ENCODE measurements at regions not wholly inside any gene's neighbourhood (a gene's known extent, or its start where the extent isn't known, plus 50 kb on each side); places are given as distances from the start of the nearest gene placed in this dataset.

DNA sequence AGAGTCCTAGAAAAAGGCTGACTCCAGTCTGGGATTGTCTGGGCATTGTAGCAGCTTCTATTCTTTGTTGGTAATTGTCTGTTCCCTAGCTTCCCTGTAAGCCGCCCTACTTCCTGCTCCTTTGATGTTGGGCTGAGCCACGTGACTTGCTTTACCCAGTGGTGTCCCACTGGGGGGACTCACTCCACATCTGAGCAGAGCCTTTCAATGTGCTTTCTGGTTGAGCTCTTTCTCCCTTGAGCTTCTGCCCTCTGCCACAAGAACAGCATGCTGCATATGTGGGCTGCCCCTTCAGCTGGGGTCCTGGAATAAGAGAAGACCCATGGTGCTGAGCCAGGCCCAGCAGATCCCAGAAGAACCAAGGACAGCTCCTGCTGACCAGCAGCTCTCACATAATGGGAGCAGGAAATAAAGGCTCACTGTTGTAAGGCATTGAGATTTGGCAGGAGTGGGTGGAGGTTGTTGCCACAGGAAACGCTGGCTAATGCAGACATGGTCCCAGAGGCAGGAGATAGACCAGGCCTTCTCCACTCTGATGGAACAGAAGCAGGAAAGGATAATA lies 276.3 kb upstream of the GJB5 start:
- TF ChIP-seq CTCF (IDR thresholded peaks at IDR 0.05; ENCODE audit: low read depth, low read length) = no peak
- DNase-seq (ENCODE audit: low read depth, low spot score) = no peak
- no peak overlapping the region for H3K4me3 ChIP-seq (ENCODE audit: low read depth, low read length)
- in situ Hi-C loops (cut with HindIII; ENCODE audit: low sequenced_read_pairs) = no loop called here

DNA sequence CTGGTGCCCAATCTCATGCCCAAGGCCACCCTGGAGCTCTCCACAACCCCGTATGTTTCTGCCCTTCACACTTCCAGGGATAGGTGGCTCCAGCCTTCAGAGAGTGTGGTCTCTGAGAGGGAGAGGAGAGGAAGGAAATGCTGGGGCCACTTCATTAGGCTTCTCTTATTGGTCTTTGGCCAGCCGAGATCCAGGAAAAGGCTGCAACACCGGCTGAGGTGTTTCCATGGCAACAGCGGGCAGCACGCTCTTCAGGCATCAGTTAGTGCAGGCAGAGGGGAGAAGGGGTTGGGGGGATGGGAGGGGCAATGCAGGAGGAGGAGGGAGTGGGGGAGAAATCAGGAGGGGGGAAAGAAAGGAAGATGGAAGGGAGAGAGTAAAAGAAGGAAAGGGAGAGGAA lies 275.1 kb upstream of the GJB5 start:
- DNase-seq (ENCODE audit: low read depth, low spot score) = no peak
- in situ Hi-C loops (cut with HindIII; ENCODE audit: low sequenced_read_pairs) = no loop called here
- no peak for TF ChIP-seq CTCF (IDR thresholded peaks at IDR 0.05; ENCODE audit: low read depth, low read length)
- H3K4me3 ChIP-seq (ENCODE audit: low read depth, low read length) = no peak overlapping the region

DNA sequence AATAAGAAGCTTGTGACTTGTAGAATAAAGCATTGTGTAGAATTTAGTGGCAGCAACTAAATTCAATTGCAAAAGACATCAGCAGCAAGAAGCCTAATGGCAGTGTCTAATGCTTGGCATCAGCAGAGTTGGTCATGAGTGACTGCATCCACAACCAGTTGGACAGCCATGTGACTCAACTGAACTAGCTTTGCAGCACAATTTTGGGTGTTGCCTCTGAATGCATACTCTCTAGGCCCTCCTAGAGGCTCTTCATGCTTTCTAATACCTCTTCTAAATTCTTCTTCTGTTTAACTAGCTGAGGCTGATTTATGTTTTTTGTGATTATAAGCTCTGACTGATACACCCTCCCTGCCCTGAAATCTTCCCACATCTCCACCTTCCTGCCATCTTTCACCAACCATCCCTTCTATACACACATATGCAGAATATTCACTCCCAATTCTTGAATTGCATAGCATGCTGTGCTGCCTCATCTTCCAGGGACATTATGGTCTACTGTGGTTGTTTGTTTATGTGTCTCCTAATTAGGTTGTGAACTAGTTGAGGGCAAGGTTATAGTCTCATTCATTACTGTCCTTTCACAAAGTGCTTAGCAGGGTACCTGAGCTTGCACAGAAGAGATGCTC lies 266.7 kb upstream of the GJB5 start:
- DNase-seq (ENCODE audit: low read depth, low spot score) = no peak
- TF ChIP-seq CTCF (IDR thresholded peaks at IDR 0.05; ENCODE audit: low read depth, low read length) = no peak
- in situ Hi-C loops (cut with HindIII; ENCODE audit: low sequenced_read_pairs) = no loop called here
- no peak overlapping the region for H3K4me3 ChIP-seq (ENCODE audit: low read depth, low read length)

DNA sequence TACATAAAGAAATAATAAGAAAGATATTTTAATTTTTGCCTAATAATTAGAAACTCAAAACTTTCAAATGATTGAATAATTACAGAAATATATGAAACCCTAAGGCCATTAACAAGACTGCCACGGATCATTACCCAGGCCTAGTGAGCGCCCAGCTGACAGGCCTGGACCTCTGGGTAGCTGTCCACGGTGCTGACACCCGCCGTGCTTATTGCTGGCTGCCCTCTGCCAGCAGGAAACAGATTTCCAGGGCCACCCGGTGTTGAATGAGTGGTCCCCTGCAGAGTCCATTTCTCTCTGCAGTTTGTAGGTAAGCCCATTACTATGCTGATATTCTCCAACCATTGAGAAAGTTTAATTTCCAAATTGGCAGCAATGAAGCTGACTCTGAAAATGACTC lies 254.4 kb upstream of the GJB5 start:
- peak; percentile 0 for DNase-seq (ENCODE audit: low read depth, low spot score)
- H3K4me3 ChIP-seq (ENCODE audit: low read depth, low read length) = no peak overlapping the region
- TF ChIP-seq CTCF (IDR thresholded peaks at IDR 0.05; ENCODE audit: low read depth, low read length) = no peak
- in situ Hi-C loops (cut with HindIII; ENCODE audit: low sequenced_read_pairs) = no loop called here

DNA sequence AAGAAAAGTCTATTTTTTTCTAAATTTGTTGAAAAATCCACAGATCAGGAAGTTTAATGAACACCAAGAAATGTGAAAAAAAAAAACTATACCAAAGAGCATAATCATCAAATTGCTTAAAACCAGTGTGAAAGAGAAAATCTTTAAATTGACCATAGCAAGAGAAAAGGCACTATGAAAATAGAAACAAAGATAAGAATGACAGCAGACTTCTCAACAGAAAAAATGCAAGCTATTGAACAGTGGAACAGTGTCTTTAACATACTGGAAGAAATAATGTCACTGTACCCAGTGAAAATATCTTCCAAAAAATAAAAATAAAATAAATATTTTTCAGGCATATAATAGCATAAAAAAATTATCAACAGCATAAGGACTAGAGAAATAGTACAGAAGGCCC lies 243.0 kb upstream of the GJB5 start:
- DNase-seq (ENCODE audit: low read depth, low spot score) = no peak
- in situ Hi-C loops (cut with HindIII; ENCODE audit: low sequenced_read_pairs) = no loop called here
- H3K4me3 ChIP-seq (ENCODE audit: low read depth, low read length) = no peak overlapping the region
- TF ChIP-seq CTCF (IDR thresholded peaks at IDR 0.05; ENCODE audit: low read depth, low read length) = no peak

DNA sequence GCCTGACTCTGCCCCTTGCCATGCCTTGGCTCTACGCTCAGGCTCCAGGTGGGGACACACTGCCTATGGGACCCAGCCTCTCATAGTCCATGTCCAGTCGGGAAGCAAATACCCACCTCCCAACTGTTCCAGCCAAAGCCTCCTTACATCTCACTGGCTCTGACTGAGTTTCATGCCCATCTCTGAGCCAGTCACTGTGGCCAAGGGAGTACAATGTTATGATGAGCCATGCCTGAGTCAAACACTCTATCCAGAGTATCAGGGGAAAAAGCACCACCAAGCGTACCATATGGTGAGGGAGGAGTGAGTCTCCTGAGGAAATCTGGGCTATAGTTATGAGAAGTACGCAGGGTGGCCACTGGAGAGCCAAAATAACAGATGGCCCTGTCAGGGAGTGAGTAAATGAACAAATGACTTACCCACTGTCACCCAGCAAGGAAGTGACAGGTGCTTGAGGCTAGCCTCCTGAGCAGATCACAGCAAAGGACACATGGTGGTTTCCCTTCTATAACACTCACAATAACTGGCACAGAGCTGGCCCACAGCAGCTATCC lies 236.6 kb upstream of the GJB5 start:
- in situ Hi-C loops (cut with HindIII; ENCODE audit: low sequenced_read_pairs) = no loop called here
- TF ChIP-seq CTCF (IDR thresholded peaks at IDR 0.05; ENCODE audit: low read depth, low read length) = no peak
- no peak for DNase-seq (ENCODE audit: low read depth, low spot score)
- no peak overlapping the region for H3K4me3 ChIP-seq (ENCODE audit: low read depth, low read length)
